ENCODE measurements at regions not wholly inside any gene's neighbourhood (a gene's known extent, or its start where the extent isn't known, plus 50 kb on each side); places are given as distances from the start of the nearest gene placed in this dataset.
"Not testable (repeated sequence)": the region's sequence is repeated elsewhere in the genome, so short reads cannot be mapped to it uniquely, and the experiment has no call there.

DNA sequence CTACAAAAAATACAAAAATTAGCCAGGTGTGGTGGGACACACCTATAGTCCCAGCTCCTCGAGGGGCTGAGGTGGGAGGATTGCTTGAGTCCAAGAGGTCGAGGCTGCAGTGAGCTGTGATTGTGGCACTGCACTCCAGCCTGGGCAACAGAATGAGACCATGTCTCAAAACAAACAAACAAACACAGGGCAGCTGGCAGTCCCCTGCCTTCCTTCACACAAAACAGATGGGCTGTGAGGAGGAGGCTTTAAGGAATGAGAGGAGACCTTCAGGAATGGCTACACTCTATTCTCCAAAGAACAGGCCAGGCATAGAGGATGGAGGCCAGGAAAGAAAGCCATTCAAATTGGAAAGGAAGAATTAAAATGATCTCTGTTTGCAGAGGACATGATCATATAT is 65.6 kb upstream of the MAML3 start:
- DNase-seq (ENCODE audit: low read depth in 2 of 3, low spot score in 2 of 3), result no peak

DNA sequence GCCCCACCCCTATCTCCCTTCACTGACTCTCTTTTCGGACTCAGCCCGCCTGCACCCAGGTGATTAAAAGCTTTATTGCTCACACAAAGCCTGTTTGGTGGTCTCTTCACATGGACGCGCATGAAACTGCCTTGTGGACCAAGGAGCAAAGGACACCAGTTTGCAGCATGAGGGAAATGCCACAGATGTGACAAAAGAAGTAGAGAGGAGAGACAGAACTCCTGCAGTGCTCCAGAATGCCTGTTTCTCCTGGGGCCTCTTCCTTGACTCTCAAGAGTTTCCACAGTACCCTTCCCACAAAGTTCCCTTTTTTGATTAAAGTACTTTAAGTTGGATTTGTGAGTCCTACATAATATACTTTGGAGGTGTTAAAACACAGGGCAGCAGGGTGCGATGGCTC is 65.1 kb upstream of the MAML3 start:
- DNase-seq (ENCODE audit: low read depth in 2 of 3, low spot score in 2 of 3), result not testable (repeated sequence)

DNA sequence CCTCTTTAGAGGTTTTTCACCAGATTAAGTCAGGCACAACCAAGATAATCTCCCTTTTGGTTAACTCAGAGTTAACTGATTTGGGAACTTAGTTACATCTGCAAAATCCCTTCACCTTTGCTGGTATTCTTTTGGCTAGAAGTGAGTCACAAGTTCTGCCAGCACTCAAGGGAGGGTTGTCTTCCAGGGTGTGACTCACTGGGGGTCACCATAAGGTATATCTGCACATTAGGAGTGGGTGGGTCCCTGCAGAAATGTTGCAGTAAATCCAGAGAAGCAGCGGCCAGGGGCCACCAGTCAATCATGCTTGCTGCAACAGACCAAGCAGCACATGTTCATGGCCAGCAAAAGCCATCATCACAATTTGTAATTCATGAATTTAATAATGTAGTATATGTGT is 59.8 kb upstream of the MAML3 start:
- no peak for DNase-seq (ENCODE audit: low read depth in 2 of 3, low spot score in 2 of 3)

DNA sequence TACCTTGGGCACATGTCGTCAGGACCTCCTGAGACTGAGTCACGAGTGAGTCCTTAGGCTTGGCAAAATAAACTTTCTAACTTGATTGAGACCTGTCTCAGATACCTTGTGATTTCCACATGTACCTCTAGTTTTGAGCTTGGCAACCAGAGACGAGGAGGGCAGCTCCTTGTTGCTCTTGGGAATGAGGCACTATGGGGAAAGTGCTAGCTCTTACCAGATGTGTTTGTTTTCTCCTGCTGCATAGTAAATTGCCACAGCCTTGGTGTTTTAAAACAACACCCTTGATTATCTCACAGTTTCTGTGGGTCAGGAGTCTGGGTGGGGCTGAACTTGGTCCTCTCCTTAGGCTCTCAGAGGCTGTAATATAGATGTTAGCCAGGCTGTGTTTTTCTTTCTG is 59.1 kb upstream of the MAML3 start:
- DNase-seq (ENCODE audit: low read depth in 2 of 3, low spot score in 2 of 3), result no peak

DNA sequence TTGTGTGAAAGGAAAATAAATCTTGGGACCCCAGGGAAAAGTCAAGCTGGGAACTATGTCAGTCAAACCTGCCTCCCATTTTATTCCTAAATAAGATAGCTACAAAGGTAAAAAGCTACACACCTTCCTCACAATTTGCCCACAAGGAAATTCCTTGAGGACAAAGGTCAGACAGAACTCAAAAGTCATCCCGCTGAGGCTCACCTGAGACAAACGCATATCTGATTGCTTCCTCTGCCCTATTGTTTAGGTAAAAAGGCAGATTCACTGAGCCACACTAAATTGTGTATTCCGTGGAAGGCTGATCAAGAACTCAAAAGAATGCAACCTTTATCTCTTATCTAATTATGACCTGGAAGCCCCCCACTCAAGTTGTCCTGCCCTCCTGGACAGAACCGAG is 58.7 kb upstream of the MAML3 start:
- DNase-seq (ENCODE audit: low read depth in 2 of 3, low spot score in 2 of 3), result no peak

DNA sequence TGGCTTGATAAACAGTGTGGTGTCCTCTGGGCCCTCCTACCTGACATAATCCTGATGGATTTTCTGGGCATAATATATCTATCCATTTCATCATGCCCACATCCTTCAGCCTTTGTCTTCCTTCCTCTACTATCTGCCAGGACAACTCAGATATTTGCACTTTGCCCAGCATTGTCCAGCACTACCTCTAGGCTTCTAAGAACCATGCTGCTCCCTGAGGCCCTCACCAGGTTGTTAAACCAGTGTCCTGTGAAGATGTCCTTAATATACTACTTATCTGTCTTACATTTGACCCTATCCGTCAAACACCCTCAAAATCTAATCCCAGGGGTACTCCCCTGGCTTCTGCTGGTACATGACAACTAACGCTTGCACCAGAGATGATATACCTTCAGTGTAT is 58.2 kb upstream of the MAML3 start:
- no peak for DNase-seq (ENCODE audit: low read depth in 2 of 3, low spot score in 2 of 3)

DNA sequence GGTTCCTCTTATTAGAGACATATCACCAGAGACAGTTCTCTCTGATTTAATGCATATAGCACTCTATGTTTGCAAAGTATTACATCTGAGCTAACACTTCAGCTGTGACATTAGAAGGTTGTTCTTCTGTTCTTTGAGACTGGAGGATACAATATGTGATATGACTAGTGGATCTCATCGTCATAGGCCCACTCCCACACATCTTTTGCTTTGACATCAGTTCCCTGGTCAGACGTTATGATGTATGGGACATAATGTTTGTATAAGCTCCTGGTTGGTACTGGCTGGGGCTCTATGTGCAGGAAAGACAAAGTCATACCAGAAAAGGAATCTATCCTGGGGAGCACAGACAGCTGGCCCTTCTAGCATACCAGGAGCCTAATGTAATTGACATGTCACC is 57.7 kb upstream of the MAML3 start:
- DNase-seq (ENCODE audit: low read depth in 2 of 3, low spot score in 2 of 3), result no peak

DNA sequence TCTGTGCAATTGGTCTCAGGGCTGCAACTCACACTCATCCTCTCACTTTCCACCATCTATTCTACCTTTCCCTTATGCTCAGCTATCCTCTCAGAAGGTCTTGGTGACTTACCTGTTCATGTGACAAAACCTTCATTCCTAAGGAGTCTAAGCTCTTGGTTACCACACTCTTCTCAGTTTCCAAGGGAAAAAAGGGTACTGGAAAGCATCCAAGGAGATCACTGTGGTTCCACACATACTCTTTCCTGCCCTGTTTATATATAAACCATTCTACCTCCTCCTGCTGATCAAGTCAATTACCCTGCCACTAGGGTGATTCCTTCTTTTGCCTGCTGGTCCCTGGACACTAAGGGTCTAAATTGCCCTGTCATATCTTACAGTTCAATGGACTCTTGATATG is 57.2 kb upstream of the MAML3 start:
- DNase-seq (ENCODE audit: low read depth in 2 of 3, low spot score in 2 of 3), result no peak

DNA sequence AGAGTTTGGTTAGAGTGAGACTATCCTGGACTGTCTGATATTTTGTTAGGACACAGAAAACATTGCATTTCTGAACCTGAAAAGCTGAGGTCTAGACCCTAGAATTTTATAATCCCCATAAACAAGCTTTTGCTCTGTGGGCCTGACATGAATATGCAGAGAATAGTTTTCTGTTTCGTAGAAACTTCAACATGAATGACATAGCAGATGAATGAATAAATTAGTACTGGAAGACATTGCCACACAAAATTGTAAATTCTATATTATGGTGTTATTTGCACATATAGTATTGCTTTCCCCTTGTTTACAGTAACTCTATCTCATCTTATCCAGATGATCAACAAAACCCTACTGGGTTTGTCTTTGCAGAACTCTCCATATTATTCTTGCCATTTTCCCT is 54.9 kb upstream of the MAML3 start:
- DNase-seq (ENCODE audit: low read depth in 2 of 3, low spot score in 2 of 3), result no peak

Measured in hematopoietic multipotent progenitor cell (in vitro differentiated cells).